Adrenal gland (tissue), 5 donors: ENCODE measurements at regions not wholly inside any gene's neighbourhood (a gene's known extent, or its start where the extent isn't known, plus 50 kb on each side); places are given as distances from the start of the nearest gene placed in this dataset.

Experiments
- POLR2A ChIP-seq, 2 donors: fragments of 450-650 bp; IDR thresholded peaks; one replicate each; pipeline ENCODE4 v1.6.1; 2017; ENCODE audit warnings: antibody characterized with exemption in 2 of 2, mild to moderate bottlenecking in 2 of 2, moderate library complexity in 1 of 2
- TF ChIP-seq, protein P1 (sequence below), 6 experiments: fragments of 450-650 bp in 4 of 6; fragments of 200-600 bp in 2 of 6; sonication (generic) in 1 of 6; IDR thresholded peaks; 1 replicate in 5 of 6; 2 replicates in 1 of 6; pipeline versions ENCODE4 v1.5.1 to v1.8.0; 2016 to 2021; ENCODE audit warnings: antibody characterized with exemption in 6 of 6, mild to moderate bottlenecking in 2 of 6, moderate library complexity in 1 of 6
- donor health status: DM: no; HTN: no; CAD: no.

DNA sequence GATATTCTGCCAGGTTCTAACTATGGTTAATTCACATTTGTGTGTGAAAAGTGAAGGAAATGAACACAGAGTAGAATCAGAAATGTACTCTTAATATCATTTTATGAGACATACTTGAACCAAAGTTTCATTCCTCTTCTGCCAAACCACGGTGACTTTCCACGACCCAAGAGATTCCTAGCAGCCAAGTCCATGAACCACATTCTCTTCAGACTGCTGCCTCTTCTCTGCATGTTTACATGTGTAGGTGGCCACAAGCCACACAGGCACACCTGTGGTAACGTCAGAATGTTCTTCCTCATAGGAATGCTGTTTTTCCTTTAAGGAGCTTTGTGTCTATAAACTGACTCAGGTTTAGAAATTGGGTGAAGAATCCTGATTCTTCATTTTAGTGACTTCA is 1411.2 kb downstream of the RAPGEF2 start:
- TF ChIP-seq, protein P1, sequence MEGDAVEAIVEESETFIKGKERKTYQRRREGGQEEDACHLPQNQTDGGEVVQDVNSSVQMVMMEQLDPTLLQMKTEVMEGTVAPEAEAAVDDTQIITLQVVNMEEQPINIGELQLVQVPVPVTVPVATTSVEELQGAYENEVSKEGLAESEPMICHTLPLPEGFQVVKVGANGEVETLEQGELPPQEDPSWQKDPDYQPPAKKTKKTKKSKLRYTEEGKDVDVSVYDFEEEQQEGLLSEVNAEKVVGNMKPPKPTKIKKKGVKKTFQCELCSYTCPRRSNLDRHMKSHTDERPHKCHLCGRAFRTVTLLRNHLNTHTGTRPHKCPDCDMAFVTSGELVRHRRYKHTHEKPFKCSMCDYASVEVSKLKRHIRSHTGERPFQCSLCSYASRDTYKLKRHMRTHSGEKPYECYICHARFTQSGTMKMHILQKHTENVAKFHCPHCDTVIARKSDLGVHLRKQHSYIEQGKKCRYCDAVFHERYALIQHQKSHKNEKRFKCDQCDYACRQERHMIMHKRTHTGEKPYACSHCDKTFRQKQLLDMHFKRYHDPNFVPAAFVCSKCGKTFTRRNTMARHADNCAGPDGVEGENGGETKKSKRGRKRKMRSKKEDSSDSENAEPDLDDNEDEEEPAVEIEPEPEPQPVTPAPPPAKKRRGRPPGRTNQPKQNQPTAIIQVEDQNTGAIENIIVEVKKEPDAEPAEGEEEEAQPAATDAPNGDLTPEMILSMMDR (IDR thresholded peaks at IDR 0.05), result no peak
- TF ChIP-seq POLR2A (IDR thresholded peaks at IDR 0.05), result no peak
